T-helper 17 cell (primary cell): ENCODE measurements at regions not wholly inside any gene's neighbourhood (a gene's known extent, or its start where the extent isn't known, plus 50 kb on each side); places are given as distances from the start of the nearest gene placed in this dataset.
"Not testable (repeated sequence)": the region's sequence is repeated elsewhere in the genome, so short reads cannot be mapped to it uniquely, and the experiment has no call there.

Experiments
- ATAC-seq: fragments of 150-1000 bp; cut with Tn5 transposase; 2 replicates; pipeline ENCODE4 v1.10.0; 2021; ENCODE audit warnings: mild to moderate bottlenecking, moderate library complexity
- DNase-seq, 3 donors: peaks; one replicate each; pipeline versions ENCODE4 v3.0.0 to v3.0.0-alpha.2; 2020 to 2021
- H3K9me3 ChIP-seq: one replicate; pipeline ENCODE4 v1.7.0; 2013; ENCODE audit warnings: low read length, mild to moderate bottlenecking; ENCODE audit not compliant: control insufficient read depth, poor library complexity, severe bottlenecking
- H3K27ac Mint-ChIP-seq: one replicate; pipeline ENCODE4 v1.8.0; 2022; ENCODE audit warnings: mild to moderate bottlenecking, moderate library complexity, mixed read lengths
- H3K27me3 Mint-ChIP-seq: one replicate; pipeline ENCODE4 v1.8.0; 2022; ENCODE audit warnings: mixed read lengths
- H3K36me3 Mint-ChIP-seq: one replicate; pipeline ENCODE4 v1.8.0; 2022; ENCODE audit warnings: low read depth, mixed read lengths
- H3K4me1 Mint-ChIP-seq: one replicate; pipeline ENCODE4 v1.8.0; 2022; ENCODE audit warnings: mild to moderate bottlenecking, mixed read lengths
- H3K4me3 Mint-ChIP-seq: one replicate; pipeline ENCODE4 v1.8.0; 2022; ENCODE audit warnings: mild to moderate bottlenecking, moderate library complexity, mixed read lengths

DNA sequence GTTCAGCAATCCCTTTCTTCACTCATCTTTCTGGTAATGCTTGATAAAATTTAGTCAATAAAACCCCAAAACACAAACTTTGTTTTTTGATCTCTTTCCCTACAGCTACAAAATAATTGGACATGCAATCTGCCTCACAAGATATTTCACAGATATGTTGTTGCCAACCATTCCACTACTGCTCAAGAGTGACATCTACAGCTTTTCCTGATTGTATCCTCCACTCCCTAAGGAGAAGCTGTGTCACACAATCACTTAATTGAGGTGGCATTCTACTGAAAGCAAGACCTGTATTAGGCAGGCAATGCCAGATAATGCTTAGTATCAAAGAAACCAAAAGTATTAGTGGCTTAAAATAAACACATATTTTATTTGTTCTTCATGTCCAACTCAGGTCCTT lies 1646.2 kb upstream of the SPRY2 start:
- H3K36me3 Mint-ChIP-seq: no peaks in the 10 kb centered on the region
- ATAC-seq: no peak
- no peak overlapping the region for H3K4me3 Mint-ChIP-seq
- H3K27ac Mint-ChIP-seq: no peak overlapping the region
- no peaks in the 10 kb centered on the region for H3K9me3 ChIP-seq
- H3K27me3 Mint-ChIP-seq: no peaks in the 10 kb centered on the region
- no peak for DNase-seq
- H3K4me1 Mint-ChIP-seq: no peaks in the 10 kb centered on the region

DNA sequence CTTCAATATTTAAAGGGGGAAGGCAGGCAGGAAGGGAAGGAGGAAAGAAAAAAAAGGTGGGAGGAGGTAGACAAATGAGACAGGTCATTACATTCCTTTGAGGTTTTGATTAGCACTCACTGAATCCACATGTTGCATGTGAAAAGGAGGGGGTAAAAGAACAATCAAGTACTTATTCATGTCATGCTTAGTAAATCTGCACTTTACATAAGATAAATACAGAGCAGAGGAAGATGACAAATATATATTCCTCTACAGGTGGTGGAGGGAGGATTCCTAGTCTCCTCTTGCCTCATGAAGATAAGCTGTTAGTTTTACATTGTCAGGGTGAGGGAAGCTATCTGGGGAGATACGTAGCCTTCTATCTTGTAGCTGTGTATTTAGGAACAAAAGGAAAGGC lies 1645.4 kb upstream of the SPRY2 start:
- ATAC-seq (no peak), DNase-seq (no peak)
- no peaks in the 10 kb centered on the region for H3K27me3 Mint-ChIP-seq
- no peak overlapping the region for H3K4me3 Mint-ChIP-seq
- H3K9me3 ChIP-seq: no peaks in the 10 kb centered on the region
- no peaks in the 10 kb centered on the region for H3K4me1 Mint-ChIP-seq
- no peak overlapping the region for H3K27ac Mint-ChIP-seq
- no peaks in the 10 kb centered on the region for H3K36me3 Mint-ChIP-seq

DNA sequence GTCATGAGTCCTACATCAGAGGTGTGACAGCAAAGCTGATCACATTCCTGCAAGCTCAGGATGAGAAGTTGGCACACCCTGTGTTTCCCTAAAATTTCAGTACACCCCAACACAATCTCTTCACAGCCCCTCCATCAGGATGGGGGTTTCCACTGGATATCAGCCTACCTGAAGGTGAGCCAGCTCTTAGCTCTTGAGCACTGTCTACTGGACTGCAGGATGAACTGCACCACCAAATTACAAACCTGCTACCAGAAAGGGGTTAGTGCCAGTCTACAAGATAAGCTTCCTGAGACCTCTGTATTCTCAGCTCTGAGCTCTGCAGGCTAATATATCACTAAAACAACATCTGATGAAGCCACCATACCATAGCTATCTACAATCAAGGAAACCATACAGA lies 1616.2 kb upstream of the SPRY2 start:
- H3K36me3 Mint-ChIP-seq: no peaks in the 10 kb centered on the region
- no peaks in the 10 kb centered on the region for H3K9me3 ChIP-seq
- H3K4me1 Mint-ChIP-seq: no peaks in the 10 kb centered on the region
- H3K4me3 Mint-ChIP-seq: no peak overlapping the region
- H3K27ac Mint-ChIP-seq: no peak overlapping the region
- ATAC-seq: no peak
- DNase-seq: no peak
- H3K27me3 Mint-ChIP-seq: no peaks in the 10 kb centered on the region

DNA sequence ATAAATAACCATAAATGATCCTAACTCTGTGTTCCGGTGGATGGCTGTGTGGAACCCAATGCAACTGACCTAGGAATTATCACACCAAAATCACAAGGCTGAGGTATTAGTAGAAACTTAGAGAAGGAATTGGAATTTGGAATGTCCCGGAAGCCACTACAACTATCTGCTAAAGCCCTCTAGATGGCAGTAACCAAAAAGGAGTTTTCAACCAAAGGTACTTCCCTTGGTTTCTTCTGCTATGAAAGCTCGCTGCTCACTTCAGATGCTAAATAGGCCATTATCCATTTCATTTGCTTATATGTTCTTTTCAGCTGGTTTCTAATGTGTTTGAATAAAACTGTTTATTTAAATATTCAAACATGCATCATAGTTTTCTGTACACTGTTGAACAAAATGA lies 1589.1 kb upstream of the SPRY2 start:
- Mint-ChIP-seq H3K27ac (no peak overlapping the region), H3K4me1 (no peaks in the 10 kb centered on the region), H3K27me3 (no peaks in the 10 kb centered on the region), H3K36me3 (no peaks in the 10 kb centered on the region), H3K4me3 (no peak overlapping the region)
- DNase-seq (no peak), ATAC-seq (no peak)
- H3K9me3 ChIP-seq: no peaks in the 10 kb centered on the region

DNA sequence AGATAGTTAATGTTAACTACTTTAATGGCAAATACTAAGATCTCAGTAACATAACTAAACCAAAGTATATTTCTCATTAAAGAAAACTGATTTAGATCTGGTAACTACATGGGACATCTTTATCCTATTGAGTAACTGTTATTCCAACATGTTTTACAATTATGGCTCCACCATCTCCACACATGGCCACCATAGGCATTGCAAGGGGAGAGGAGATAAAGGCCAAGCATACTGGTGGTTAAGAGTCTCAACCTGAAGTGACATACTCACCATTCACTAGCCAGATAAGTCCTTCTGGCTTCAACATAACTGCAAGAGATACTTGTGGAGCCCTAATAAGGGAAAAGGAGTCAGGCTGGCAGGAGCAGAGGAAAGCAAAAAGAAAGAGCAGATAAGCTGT lies 1586.4 kb upstream of the SPRY2 start:
- Mint-ChIP-seq H3K4me1 (no peaks in the 10 kb centered on the region), H3K4me3 (no peak overlapping the region), H3K27me3 (no peaks in the 10 kb centered on the region), H3K27ac (no peak overlapping the region), H3K36me3 (no peaks in the 10 kb centered on the region)
- DNase-seq: no peak
- H3K9me3 ChIP-seq: no peaks in the 10 kb centered on the region
- no peak for ATAC-seq

DNA sequence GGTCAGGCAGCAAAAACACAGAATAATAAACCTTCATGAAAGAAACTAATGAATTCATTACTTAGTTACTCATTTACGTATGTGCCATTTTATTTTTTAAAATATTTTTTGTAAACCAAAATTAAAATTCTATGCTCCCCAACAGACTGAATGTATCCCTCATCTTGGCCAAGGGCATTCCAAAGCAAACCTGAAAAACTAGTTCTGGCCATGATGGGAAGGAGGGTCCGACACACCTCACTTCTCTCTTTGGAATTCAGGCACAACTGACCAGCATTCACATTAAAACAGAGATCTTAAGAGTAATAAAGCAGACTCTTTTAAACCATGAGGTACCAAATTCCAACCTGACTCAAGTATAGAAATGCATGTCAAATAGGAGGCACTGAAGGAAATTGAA lies 1576.9 kb upstream of the SPRY2 start:
- no peaks in the 10 kb centered on the region for H3K4me1 Mint-ChIP-seq

DNA sequence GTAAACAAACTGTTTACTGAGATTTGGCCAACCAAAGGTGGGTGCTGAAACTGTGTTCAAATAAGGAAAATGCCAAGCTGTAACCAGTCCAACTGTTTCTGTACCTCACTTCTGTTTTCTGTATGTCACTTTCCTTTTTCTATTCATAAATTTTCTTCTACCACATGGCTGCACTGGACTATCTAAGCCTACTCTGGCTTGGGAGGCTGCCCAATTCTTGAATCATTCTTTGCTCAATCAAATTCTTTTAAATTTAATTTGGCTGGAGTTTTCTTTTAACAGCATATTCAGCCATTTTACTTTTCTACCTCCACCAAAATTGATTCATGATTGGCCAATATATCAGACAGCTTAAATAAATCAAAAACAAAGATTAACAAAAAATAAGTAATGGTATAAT lies 1575.5 kb upstream of the SPRY2 start:
- DNase-seq (no peak), ATAC-seq (no peak)
- H3K4me1 Mint-ChIP-seq: no peaks in the 10 kb centered on the region
- H3K4me3 Mint-ChIP-seq: no peak overlapping the region
- H3K27me3 Mint-ChIP-seq: no peaks in the 10 kb centered on the region
- no peak overlapping the region for H3K27ac Mint-ChIP-seq
- H3K9me3 ChIP-seq: no peaks in the 10 kb centered on the region
- no peaks in the 10 kb centered on the region for H3K36me3 Mint-ChIP-seq

More for the DNA sequence above, 1576.9 kb upstream of the SPRY2 start:
- no peaks in the 10 kb centered on the region for H3K36me3 Mint-ChIP-seq
- ATAC-seq (no peak), DNase-seq (no peak)
- H3K27me3 Mint-ChIP-seq: no peaks in the 10 kb centered on the region
- no peak overlapping the region for H3K4me3 Mint-ChIP-seq
- no peaks in the 10 kb centered on the region for H3K9me3 ChIP-seq
- H3K27ac Mint-ChIP-seq: no peak overlapping the region

DNA sequence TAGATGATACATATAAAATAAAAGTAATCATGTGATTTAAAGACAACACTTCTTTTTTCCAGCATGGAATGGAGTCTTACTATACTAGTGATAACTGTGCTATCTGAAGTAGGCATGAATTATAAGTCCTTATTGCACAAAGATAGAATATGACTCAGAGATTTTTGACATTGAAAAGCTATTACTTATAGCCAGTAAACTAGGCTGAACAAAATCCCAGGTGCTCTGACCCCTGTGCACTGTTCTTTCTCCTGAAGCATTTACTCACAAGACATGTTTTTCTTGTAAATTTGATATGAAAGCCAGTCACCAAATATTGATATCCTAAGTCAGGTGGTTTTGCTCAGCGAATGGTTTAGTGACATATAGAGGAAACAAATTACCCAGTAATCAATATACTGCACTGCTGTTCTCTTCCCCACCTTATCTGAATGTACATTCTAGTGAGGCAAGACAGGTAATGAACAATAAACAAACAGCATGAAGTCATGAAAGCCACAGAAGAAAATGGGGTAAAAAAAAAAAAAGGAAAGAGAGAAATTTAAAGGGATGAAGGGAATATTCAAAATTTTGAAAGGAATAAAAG lies 1567.0 kb upstream of the SPRY2 start:
- H3K27ac Mint-ChIP-seq: no peak overlapping the region
- ATAC-seq (no peak), DNase-seq (no peak)
- no peaks in the 10 kb centered on the region for H3K4me1 Mint-ChIP-seq
- no peak overlapping the region for H3K4me3 Mint-ChIP-seq
- no peaks in the 10 kb centered on the region for H3K36me3 Mint-ChIP-seq
- H3K27me3 Mint-ChIP-seq: no peaks in the 10 kb centered on the region
- no peaks in the 10 kb centered on the region for H3K9me3 ChIP-seq

DNA sequence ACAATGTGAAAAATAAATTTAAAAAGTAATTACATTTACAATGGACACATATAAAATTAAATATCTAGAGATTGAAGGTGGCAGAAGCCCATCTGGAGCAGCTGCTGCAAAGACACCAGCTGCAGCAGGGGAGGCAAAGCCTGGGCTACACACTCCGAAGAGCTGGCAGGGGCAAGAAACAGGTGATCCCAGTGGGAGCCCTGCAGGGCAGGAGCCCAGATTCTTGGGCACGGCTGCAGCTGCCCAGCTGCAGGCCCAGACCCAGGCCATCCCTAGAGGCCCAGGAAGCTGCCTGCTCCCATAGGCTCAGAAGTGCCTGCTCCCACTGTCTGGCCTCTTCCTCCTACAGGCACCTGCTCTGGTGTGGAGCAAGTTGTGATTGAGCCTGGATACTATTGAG lies 1547.9 kb upstream of the SPRY2 start:
- H3K27ac Mint-ChIP-seq: no peak overlapping the region

DNA sequence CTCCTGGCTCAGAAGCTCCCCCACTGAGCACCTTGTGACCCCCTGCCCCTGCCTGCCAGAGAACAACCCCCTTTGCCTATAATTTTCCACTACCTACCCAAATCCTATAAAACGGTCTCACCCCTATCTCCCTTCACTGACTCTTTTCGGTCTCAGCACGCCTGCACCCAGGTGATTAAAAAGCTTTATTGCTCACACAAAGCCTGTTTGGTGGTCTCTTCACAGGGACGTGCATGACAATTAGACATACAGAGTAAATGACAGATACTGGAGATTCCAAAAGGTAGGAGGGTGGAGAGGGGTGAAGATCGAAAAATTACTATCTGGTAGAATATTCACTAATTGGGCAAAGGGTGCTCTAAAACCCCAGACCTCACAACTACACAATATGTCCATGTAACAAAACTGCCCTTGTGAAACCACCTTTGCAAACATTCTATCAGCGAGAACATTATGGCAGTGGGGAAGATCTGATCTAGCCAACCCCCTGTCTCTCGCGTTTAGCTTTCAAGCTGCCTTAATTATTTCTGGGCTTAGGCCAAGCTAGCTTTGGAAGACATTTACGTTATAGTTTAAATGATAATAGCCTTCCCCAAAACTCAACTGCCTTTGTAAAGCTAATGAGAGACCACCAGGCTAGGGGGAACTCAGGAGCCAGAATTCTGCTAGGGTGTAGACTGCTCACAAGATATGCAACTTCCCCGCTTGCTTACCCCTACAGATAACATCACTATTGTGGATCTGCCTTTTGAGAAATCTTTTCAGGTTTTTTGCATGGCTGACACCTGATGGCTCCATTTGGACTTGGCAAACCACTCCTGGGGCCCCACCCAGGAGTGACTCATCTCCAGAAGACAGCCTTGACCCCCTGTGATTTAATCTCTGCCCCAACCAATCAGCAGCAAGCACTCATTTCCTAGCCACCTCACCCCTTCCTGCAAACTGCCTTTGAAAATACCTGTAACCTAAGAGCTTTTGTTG lies 1534.0 kb upstream of the SPRY2 start:
- DNase-seq: no peak
- no peaks in the 10 kb centered on the region for H3K4me1 Mint-ChIP-seq
- ATAC-seq: no peak
- no peak overlapping the region for H3K4me3 Mint-ChIP-seq
- H3K36me3 Mint-ChIP-seq: no peaks in the 10 kb centered on the region
- H3K27ac Mint-ChIP-seq: no peak overlapping the region
- H3K9me3 ChIP-seq: no peaks in the 10 kb centered on the region
- H3K27me3 Mint-ChIP-seq: no peaks in the 10 kb centered on the region

More for the DNA sequence above, 1547.9 kb upstream of the SPRY2 start:
- Mint-ChIP-seq H3K27me3 (no peaks in the 10 kb centered on the region), H3K4me3 (no peak overlapping the region), H3K36me3 (no peaks in the 10 kb centered on the region), H3K4me1 (no peaks in the 10 kb centered on the region)
- DNase-seq (no peak), ATAC-seq (no peak)
- H3K9me3 ChIP-seq: no peaks in the 10 kb centered on the region

DNA sequence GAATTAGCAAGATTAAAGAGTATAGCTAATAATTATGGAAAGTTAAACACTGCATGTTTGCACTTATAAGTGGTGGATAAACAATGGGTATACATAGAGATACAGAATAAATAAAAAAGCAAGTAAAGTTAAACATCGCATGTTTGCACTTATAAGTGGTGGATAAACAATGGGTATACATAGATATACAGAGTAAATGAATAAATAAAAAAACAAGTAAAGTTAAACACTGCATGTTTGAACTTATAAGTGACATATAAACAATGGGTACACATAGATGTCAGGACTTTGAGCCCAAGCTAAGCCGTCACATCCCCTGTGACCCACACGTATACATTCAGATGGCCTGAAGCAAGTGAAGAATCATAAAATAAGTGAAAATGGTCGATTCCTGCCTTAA lies 1533.3 kb upstream of the SPRY2 start:
- DNase-seq: no peak
- no peak overlapping the region for H3K4me3 Mint-ChIP-seq
- H3K9me3 ChIP-seq: no peaks in the 10 kb centered on the region

DNA sequence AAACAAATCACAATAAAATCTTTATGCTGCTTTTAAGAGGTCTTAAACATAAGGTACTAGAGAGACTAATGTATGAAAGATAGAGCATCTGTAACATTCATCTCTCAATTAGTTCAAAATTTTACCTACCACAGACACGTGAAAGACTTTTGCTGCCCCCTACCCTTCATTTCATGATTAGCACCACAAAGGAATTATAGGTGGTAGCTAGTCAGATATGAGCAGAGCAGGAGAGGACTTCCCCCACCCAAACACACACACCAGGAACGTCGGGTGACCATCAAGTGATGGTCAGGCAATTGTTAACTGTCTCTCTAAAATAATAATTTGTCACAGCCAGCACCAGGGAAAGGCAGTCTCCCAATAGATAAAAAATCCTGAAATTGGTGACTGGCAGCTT lies 1531.7 kb upstream of the SPRY2 start:
- no peak for DNase-seq
- H3K27me3 Mint-ChIP-seq: no peaks in the 10 kb centered on the region
- H3K27ac Mint-ChIP-seq: no peak overlapping the region
- no peak for ATAC-seq
- H3K36me3 Mint-ChIP-seq: no peaks in the 10 kb centered on the region
- no peaks in the 10 kb centered on the region for H3K9me3 ChIP-seq
- H3K4me1 Mint-ChIP-seq: no peaks in the 10 kb centered on the region
- H3K4me3 Mint-ChIP-seq: no peak overlapping the region

More for the DNA sequence above, 1533.3 kb upstream of the SPRY2 start:
- Mint-ChIP-seq H3K4me1 (no peaks in the 10 kb centered on the region), H3K36me3 (no peaks in the 10 kb centered on the region), H3K27me3 (no peaks in the 10 kb centered on the region), H3K27ac (no peak overlapping the region)
- no peak for ATAC-seq

DNA sequence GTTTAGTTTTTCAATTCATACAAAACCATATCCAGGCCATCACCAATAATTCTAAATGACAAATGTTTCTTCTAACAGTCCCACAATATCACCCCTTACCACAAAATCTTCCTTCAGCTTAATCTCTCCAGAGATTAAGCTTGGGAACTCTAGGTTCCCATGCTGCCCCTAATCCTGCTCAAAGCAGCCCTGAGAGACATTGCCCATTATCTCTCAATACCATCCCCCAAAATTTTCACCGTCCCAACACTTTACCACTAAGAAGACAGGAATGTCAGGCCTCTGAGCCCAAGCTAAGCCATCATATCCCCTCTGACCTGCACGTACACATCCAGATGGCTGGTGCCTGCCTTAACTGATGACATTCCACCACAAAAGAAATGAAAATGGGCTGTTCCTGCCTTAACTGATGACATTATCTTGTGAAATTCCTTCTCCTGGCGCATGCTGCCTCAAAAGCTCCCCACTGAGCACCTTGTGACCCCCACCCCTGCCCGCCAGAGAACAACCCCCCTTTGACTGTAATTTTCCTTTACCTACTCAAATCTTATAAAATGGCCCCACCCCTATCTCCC lies 1530.9 kb upstream of the SPRY2 start:
- not testable (repeated sequence) for H3K9me3 ChIP-seq, H3K4me1 Mint-ChIP-seq, DNase-seq, H3K36me3 Mint-ChIP-seq, H3K27ac Mint-ChIP-seq, H3K4me3 Mint-ChIP-seq, H3K27me3 Mint-ChIP-seq, ATAC-seq
